GM12878 (cell line): ENCODE measurements at regions not wholly inside any gene's neighbourhood (a gene's known extent, or its start where the extent isn't known, plus 50 kb on each side); places are given as distances from the start of the nearest gene placed in this dataset.

Experiments used
- ATAC-seq: fragments of 200-7000 bp; cut with Tn5 transposase; 3 replicates; pipeline ENCODE4 v1.9.1; 2020; ENCODE audit warnings: mild to moderate bottlenecking, moderate library complexity
- BruUV-seq: library from RNA; stranded (reverse); fragments of 400-500 nt; replicated peaks from 2 replicates; lab custom pipeline; 2021; lab: Mats Ljungman, UMichigan
- CTCF ChIA-PET: fragments of 300-600 bp; sonication (Branson Sonifier 250); formaldehyde crosslinking; extraction: SDS; loops from one replicate; lab custom pipeline; 2021; ENCODE audit warnings: inconsistent platforms; lab: Yijun Ruan, JAX
- POLR2A ChIA-PET: fragments of 350-600 bp; formaldehyde crosslinking; extraction: SDS; loops from one replicate; lab custom pipeline; 2021; ENCODE audit warnings: inconsistent platforms; lab: Charles Lee
- RAD21 ChIA-PET: fragments of 300-600 bp; sonication (Branson Sonifier 250); formaldehyde crosslinking; loops from one replicate; lab custom pipeline; 2023; ENCODE audit warnings: antibody characterized with exemption; ENCODE audit not compliant: unreplicated experiment; lab: Charles Lee
- SMC1A ChIA-PET: fragments of 300-600 bp; sonication (Branson Sonifier 250); formaldehyde crosslinking; loops from one replicate; lab custom pipeline; 2023; ENCODE audit not compliant: unreplicated experiment, uncharacterized antibody; lab: Charles Lee
- DNase-seq: peaks from one replicate; pipeline ENCODE4 v3.0.0-alpha.2; 2011; ENCODE audit warnings: low read depth, low spot score
- FAIRE-seq: peaks from 3 replicates; lab custom pipeline; 2011; peaks lifted over from hg19 to GRCh38; lab: Jason Lieb, UNC
- H2AFZ ChIP-seq: 2 replicates; pipeline ENCODE4 v1.6.0; 2011; ENCODE audit warnings: low read depth, low read length, control low read depth; ENCODE audit not compliant: control insufficient read depth
- H3K27ac ChIP-seq: 2 replicates; pipeline ENCODE4 v1.5.1; 2011; ENCODE audit warnings: control low read depth; ENCODE audit not compliant: control insufficient read depth, insufficient read depth
- H3K27me3 ChIP-seq, 2 experiments: replicated peaks in 1 of 2; 2 replicates each; pipeline versions ENCODE4 v1.6.0 to v1.6.1; 2011; ENCODE audit warnings: low read length in 1 of 2; ENCODE audit not compliant: control insufficient read depth in 2 of 2, insufficient read depth in 2 of 2
- H3K36me3 ChIP-seq, 2 experiments: 2 replicates each; pipeline ENCODE4 v1.5.1; 2011; ENCODE audit warnings: low read length in 1 of 2; ENCODE audit not compliant: control insufficient read depth in 2 of 2, insufficient read depth in 2 of 2
- H3K4me1 ChIP-seq: 2 replicates; pipeline ENCODE4 v1.6.1; 2011; ENCODE audit warnings: mild to moderate bottlenecking, low read length, moderate library complexity, mixed read lengths; ENCODE audit not compliant: control insufficient read depth, insufficient read depth
- H3K4me2 ChIP-seq: 2 replicates; pipeline ENCODE4 v1.6.0; 2011; ENCODE audit warnings: control low read depth; ENCODE audit not compliant: control insufficient read depth, insufficient read depth
- H3K4me3 ChIP-seq: fragments of 200-600 bp; sonication (generic); 2 replicates; pipeline ENCODE4 v1.5.1; 2016
- H3K79me2 ChIP-seq: 2 replicates; pipeline ENCODE4 v1.6.0; 2011; ENCODE audit warnings: low read length; ENCODE audit not compliant: control insufficient read depth, insufficient read depth
- H3K9ac ChIP-seq: 2 replicates; pipeline ENCODE4 v1.8.0; 2011; ENCODE audit warnings: low read length, control low read depth, mixed read lengths; ENCODE audit not compliant: control insufficient read depth, insufficient read depth
- H3K9me3 ChIP-seq: replicated peaks from 3 replicates; pipeline ENCODE4 v1.5.1; 2011; ENCODE audit warnings: mild to moderate bottlenecking, low read length; ENCODE audit not compliant: control insufficient read depth, insufficient read depth
- H4K20me1 ChIP-seq: 2 replicates; pipeline ENCODE4 v1.6.0; 2011; ENCODE audit not compliant: control insufficient read depth, insufficient read depth
- CBX3 ChIP-seq: fragments of 200-600 bp; sonication (generic); IDR thresholded peaks from 2 replicates; pipeline ENCODE4 v1.6.1; 2016; ENCODE audit warnings: low read depth, borderline replicate concordance
- CHD1 ChIP-seq: IDR thresholded peaks from 2 replicates; pipeline ENCODE4 v1.6.1; 2012; ENCODE audit warnings: low read depth, low read length, improper control_type of control experiment
- GABPA ChIP-seq: IDR thresholded peaks from 2 replicates; pipeline ENCODE4 v1.6.1; 2014; ENCODE audit warnings: antibody characterized with exemption, low read depth, mild to moderate bottlenecking, inconsistent platforms
- LARP7 ChIP-seq: fragments of 450-650 bp; IDR thresholded peaks from 2 replicates; pipeline ENCODE4 v1.6.1; 2017; ENCODE audit warnings: mild to moderate bottlenecking
- MXI1 ChIP-seq: fragments of 150-350 bp; IDR thresholded peaks from 2 replicates; pipeline ENCODE4 v1.6.1; 2011; ENCODE audit warnings: low read depth, mild to moderate bottlenecking, inconsistent platforms, low read length, improper control_type of control experiment
- MYB ChIP-seq: fragments of 150-350 bp; IDR thresholded peaks from 2 replicates; pipeline ENCODE4 v1.6.1; 2014; ENCODE audit warnings: mild to moderate bottlenecking, low read depth, low read length, borderline replicate concordance
- NFIC ChIP-seq: IDR thresholded peaks from 2 replicates; pipeline ENCODE4 v1.6.1; 2012; ENCODE audit warnings: low read depth, mild to moderate bottlenecking, inconsistent platforms, low read length, moderate library complexity
- NR2C2 ChIP-seq: IDR thresholded peaks from 2 replicates; pipeline ENCODE4 v1.6.1; 2011; ENCODE audit warnings: borderline replicate concordance, low read depth; ENCODE audit not compliant: control insufficient read depth, insufficient read length
- SREBF1 ChIP-seq: IDR thresholded peaks from 2 replicates; pipeline ENCODE4 v1.6.1; 2012; ENCODE audit warnings: mild to moderate bottlenecking, low read length
- SREBF2 ChIP-seq: IDR thresholded peaks from 2 replicates; pipeline ENCODE4 v1.6.1; 2012; ENCODE audit warnings: mild to moderate bottlenecking, low read length
- SUPT20H ChIP-seq: IDR thresholded peaks from 2 replicates; pipeline ENCODE4 v1.6.1; 2011; ENCODE audit warnings: low read depth, mild to moderate bottlenecking, low read length, moderate library complexity, borderline replicate concordance; ENCODE audit not compliant: control insufficient read depth
- ZNF24 ChIP-seq: fragments of 450-650 bp; IDR thresholded peaks from 2 replicates; pipeline ENCODE4 v1.6.1; 2017; ENCODE audit warnings: antibody characterized with exemption, mild to moderate bottlenecking
- ZSCAN29 ChIP-seq: fragments of 450-650 bp; IDR thresholded peaks from 2 replicates; pipeline ENCODE4 v1.6.1; 2017; ENCODE audit warnings: mild to moderate bottlenecking, moderate library complexity
- WGBS: methylation state at CpG from one replicate; pipeline ENCODE4 v1.1.6; 2016; ENCODE audit warnings: low lambda C conversion rate; ENCODE audit not compliant: insufficient replicate concordance, insufficient coverage; ENCODE audit errors: missing lambda C conversion rate; 5-methylcytosine and 5-hydroxymethylcytosine counted together
- in situ Hi-C: fragments of 300-500 bp; cut with MboI; formaldehyde crosslinking; loops from 9 replicates; pipeline ENCODE4 v1.14.3; 2018; ENCODE audit warnings: mixed read lengths
- intact Hi-C: fragments of 100-400 bp; cut with micrococcal nuclease; formaldehyde crosslinking; loops from one replicate; pipeline ENCODE4 v1.14.2; 2022; ENCODE audit not compliant: unreplicated experiment
- TF ChIP-seq, protein P1 (sequence below): IDR thresholded peaks from 2 replicates; pipeline ENCODE4 v1.6.1; 2012; ENCODE audit warnings: mild to moderate bottlenecking, low read depth, low read length
- TF ChIP-seq, protein P2 (sequence below): fragments of 450-650 bp; conservative IDR thresholded peaks from 2 replicates; pipeline ENCODE4 v1.6.1; 2017; ENCODE audit warnings: mild to moderate bottlenecking, moderate library complexity
- TF ChIP-seq, protein P3 (sequence below): IDR thresholded peaks from 2 replicates; pipeline ENCODE4 v1.6.1; 2012; ENCODE audit warnings: improper control_type of control experiment, low read depth, low read length; ENCODE audit not compliant: insufficient replicate concordance

DNA sequence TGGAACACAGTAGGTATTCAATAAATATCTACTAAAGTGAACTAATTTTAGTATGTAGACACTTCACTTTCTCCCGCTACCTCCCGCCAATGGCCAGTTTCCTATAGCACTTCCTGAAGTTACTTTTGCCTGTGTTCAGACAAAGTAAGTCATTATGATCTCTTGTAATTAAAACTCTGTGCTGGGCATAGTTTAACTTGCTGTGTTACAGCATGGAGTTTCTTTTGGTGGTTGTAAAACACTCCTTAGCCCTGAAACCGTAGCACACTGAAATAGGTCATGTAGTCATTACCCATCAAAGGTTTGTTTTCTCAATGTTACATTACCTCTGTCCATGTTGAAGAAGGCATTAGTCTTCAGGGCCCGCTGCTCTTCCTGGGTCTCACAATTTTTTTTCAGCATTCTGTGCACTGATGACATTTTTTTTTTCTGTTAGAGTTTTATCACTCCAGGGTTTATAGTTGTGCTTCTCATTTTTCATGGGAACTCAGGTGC is 54.0 kb upstream of the CENPW start:
- H3K4me3 ChIP-seq: no peak overlapping the region
- in situ Hi-C loops: no loop called here
- ChIA-PET RAD21 (no interaction called here), CTCF (no interaction called here), SMC1A (no interaction called here), POLR2A (no interaction called here)
- no peaks in the 10 kb centered on the region for H3K79me2 ChIP-seq
- no peak overlapping the region for H3K27ac ChIP-seq
- no peak for ATAC-seq
- no peaks in the 10 kb centered on the region for H4K20me1 ChIP-seq
- no peaks in the 10 kb centered on the region for H3K27me3 ChIP-seq
- no peak overlapping the region for H3K4me2 ChIP-seq
- FAIRE-seq: no peak
- no peaks in the 10 kb centered on the region for H3K36me3 ChIP-seq
- H3K9me3 ChIP-seq: no peaks in the 10 kb centered on the region
- no peak overlapping the region for H3K9ac ChIP-seq
- BruUV-seq: no TSS peak
- 73% methylated on average over 4 of the region's 4 CpGs for WGBS
- no peaks in the 10 kb centered on the region for H3K4me1 ChIP-seq
- intact Hi-C loops: no loop called here
- no peak overlapping the region for H2AFZ ChIP-seq
- no peak for DNase-seq
- no peak for TF ChIP-seq GABPA
- TF ChIP-seq SREBF2: no peak
- no peak for TF ChIP-seq ZSCAN29
- no peak for TF ChIP-seq SREBF1
- TF ChIP-seq, protein P1, sequence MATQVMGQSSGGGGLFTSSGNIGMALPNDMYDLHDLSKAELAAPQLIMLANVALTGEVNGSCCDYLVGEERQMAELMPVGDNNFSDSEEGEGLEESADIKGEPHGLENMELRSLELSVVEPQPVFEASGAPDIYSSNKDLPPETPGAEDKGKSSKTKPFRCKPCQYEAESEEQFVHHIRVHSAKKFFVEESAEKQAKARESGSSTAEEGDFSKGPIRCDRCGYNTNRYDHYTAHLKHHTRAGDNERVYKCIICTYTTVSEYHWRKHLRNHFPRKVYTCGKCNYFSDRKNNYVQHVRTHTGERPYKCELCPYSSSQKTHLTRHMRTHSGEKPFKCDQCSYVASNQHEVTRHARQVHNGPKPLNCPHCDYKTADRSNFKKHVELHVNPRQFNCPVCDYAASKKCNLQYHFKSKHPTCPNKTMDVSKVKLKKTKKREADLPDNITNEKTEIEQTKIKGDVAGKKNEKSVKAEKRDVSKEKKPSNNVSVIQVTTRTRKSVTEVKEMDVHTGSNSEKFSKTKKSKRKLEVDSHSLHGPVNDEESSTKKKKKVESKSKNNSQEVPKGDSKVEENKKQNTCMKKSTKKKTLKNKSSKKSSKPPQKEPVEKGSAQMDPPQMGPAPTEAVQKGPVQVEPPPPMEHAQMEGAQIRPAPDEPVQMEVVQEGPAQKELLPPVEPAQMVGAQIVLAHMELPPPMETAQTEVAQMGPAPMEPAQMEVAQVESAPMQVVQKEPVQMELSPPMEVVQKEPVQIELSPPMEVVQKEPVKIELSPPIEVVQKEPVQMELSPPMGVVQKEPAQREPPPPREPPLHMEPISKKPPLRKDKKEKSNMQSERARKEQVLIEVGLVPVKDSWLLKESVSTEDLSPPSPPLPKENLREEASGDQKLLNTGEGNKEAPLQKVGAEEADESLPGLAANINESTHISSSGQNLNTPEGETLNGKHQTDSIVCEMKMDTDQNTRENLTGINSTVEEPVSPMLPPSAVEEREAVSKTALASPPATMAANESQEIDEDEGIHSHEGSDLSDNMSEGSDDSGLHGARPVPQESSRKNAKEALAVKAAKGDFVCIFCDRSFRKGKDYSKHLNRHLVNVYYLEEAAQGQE: no peak
- no peak for TF ChIP-seq NFIC
- TF ChIP-seq MXI1: no peak
- TF ChIP-seq, protein P2, sequence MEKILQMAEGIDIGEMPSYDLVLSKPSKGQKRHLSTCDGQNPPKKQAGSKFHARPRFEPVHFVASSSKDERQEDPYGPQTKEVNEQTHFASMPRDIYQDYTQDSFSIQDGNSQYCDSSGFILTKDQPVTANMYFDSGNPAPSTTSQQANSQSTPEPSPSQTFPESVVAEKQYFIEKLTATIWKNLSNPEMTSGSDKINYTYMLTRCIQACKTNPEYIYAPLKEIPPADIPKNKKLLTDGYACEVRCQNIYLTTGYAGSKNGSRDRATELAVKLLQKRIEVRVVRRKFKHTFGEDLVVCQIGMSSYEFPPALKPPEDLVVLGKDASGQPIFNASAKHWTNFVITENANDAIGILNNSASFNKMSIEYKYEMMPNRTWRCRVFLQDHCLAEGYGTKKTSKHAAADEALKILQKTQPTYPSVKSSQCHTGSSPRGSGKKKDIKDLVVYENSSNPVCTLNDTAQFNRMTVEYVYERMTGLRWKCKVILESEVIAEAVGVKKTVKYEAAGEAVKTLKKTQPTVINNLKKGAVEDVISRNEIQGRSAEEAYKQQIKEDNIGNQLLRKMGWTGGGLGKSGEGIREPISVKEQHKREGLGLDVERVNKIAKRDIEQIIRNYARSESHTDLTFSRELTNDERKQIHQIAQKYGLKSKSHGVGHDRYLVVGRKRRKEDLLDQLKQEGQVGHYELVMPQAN: no peak
- TF ChIP-seq LARP7: no peak
- TF ChIP-seq, protein P3, sequence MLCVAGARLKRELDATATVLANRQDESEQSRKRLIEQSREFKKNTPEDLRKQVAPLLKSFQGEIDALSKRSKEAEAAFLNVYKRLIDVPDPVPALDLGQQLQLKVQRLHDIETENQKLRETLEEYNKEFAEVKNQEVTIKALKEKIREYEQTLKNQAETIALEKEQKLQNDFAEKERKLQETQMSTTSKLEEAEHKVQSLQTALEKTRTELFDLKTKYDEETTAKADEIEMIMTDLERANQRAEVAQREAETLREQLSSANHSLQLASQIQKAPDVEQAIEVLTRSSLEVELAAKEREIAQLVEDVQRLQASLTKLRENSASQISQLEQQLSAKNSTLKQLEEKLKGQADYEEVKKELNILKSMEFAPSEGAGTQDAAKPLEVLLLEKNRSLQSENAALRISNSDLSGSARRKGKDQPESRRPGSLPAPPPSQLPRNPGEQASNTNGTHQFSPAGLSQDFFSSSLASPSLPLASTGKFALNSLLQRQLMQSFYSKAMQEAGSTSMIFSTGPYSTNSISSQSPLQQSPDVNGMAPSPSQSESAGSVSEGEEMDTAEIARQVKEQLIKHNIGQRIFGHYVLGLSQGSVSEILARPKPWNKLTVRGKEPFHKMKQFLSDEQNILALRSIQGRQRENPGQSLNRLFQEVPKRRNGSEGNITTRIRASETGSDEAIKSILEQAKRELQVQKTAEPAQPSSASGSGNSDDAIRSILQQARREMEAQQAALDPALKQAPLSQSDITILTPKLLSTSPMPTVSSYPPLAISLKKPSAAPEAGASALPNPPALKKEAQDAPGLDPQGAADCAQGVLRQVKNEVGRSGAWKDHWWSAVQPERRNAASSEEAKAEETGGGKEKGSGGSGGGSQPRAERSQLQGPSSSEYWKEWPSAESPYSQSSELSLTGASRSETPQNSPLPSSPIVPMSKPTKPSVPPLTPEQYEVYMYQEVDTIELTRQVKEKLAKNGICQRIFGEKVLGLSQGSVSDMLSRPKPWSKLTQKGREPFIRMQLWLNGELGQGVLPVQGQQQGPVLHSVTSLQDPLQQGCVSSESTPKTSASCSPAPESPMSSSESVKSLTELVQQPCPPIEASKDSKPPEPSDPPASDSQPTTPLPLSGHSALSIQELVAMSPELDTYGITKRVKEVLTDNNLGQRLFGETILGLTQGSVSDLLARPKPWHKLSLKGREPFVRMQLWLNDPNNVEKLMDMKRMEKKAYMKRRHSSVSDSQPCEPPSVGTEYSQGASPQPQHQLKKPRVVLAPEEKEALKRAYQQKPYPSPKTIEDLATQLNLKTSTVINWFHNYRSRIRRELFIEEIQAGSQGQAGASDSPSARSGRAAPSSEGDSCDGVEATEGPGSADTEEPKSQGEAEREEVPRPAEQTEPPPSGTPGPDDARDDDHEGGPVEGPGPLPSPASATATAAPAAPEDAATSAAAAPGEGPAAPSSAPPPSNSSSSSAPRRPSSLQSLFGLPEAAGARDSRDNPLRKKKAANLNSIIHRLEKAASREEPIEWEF: no peak
- no peak for TF ChIP-seq CHD1
- TF ChIP-seq NR2C2: no peak
- no peak for TF ChIP-seq ZNF24
- no peak for TF ChIP-seq CBX3
- TF ChIP-seq MYB: no peak
- TF ChIP-seq SUPT20H: no peak
